HEK293T (cell line): ENCODE measurements at regions not wholly inside any gene's neighbourhood (a gene's known extent, or its start where the extent isn't known, plus 50 kb on each side); places are given as distances from the start of the nearest gene placed in this dataset.
"Not testable (repeated sequence)": the region's sequence is repeated elsewhere in the genome, so short reads cannot be mapped to it uniquely, and the experiment has no call there.

Experiments used
- BHLHE40 ChIP-seq: fragments of 450-650 bp; IDR thresholded peaks from 2 replicates; pipeline ENCODE4 v1.6.1; 2016; ENCODE audit warnings: mild to moderate bottlenecking, moderate library complexity, borderline replicate concordance
- FOXA1 ChIP-seq: fragments of 450-650 bp; IDR thresholded peaks from 2 replicates; pipeline ENCODE4 v1.6.1; 2016; ENCODE audit warnings: mild to moderate bottlenecking
- NFRKB ChIP-seq: fragments of 450-650 bp; IDR thresholded peaks from 2 replicates; pipeline ENCODE4 v1.6.1; 2016; ENCODE audit warnings: mild to moderate bottlenecking, moderate library complexity
- SP1 ChIP-seq: fragments of 450-650 bp; IDR thresholded peaks from 2 replicates; pipeline ENCODE4 v1.6.1; 2017

DNA sequence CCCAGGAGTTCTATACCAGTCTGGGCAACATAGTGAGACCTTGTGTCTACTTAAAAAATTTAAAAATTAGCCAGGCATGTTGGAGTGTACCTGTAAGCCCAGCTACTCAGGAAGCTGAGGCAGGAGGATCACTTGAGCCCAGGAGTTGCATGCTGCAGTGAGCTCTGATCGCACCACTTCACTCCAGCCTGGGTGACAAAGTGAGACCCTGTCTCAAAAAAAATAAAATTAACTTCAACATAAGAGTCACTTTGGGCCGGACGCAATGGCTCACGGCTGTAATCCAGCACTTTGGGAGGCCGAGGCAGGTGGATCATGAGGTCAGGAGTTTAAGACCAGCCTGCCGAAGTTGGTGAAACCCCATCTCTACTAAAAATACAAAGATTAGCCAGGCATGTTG, 699.1 kb upstream of the AUTS2 start:
- not testable (repeated sequence) for TF ChIP-seq FOXA1, SP1, NFRKB, BHLHE40
